ENCODE measurements at regions not wholly inside any gene's neighbourhood (a gene's known extent, or its start where the extent isn't known, plus 50 kb on each side); places are given as distances from the start of the nearest gene placed in this dataset.
A peak's percentile ranks its signal among the peaks of the same experiment; 100 is the strongest.

- Histone ChIP-seq H3K9ac (ENCODE audit: low read depth, low read length) (no peak overlapping the region), H3K4me1 (ENCODE audit: control insufficient read depth, insufficient read depth, low read length) (peaks cover 9% of the 10 kb centered on the region), H3K27ac (ENCODE audit: low read depth, low read length) (peak overlapping the region; percentile 15), H3K27me3 (ENCODE audit: control insufficient read depth, insufficient read depth, low read length) (no peaks in the 10 kb centered on the region), H3K9me3 (ENCODE audit: control insufficient read depth, insufficient read depth, low read length) (peaks cover 3% of the 10 kb centered on the region; the same call in 1 of the 2 replicates), H3K4me3 (ENCODE audit: low read depth, low read length) (no peak overlapping the region), H3K36me3 (ENCODE audit: control insufficient read depth, insufficient read depth, low read length) (no peaks in the 10 kb centered on the region)
Measured at GRCh38 chr20:51319522-51319921, 223.0 kb downstream of the NFATC2 start.

DNA sequence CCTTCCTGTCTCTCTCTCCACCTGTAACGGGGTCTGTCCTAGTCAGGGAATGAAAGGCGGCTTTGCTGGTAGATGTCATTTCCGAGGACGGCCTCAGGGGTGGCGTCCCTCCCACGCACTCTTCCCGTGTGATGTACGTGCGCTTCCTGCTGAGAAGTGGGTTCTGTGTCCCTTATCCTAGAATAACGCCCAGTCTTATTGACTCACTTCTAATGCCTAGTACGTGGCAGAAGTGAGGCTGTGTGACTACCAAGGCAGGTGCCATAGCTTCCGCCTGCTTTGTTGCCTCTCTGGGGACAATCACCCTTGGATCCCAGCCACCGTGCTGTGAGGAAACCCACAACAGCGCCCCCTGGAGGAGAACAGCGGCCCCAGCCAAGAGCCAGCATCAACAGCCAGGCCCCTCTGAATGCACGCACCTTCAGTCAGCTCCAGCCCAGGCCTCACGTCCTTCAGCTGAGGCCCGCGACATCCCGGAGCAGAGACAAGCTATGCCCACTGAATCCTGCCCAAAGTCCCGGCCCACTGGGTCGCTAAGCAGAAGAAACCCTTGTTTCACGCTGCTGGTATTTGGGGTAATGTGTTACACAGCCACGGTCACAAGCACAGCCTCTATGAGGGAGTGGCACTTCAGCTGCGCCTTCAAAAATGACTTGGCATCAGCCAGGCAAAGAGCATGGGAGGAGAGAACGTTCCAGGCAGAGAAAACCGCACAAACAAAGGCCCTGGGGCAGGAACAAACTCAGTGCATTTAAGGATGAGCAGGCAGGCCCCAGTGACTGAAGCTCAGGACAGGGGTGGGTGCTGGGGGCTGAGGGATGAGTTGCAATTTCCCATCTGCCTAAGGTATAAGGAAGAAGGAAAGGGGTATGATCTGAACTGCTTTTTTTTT, 224.2 kb downstream of the NFATC2 start:
- H3K36me3 ChIP-seq (ENCODE audit: control insufficient read depth, insufficient read depth, low read length), result no peaks in the 10 kb centered on the region
- peaks cover under 1% of the 10 kb centered on the region; the same call in 1 of the 2 replicates for H3K27me3 ChIP-seq (ENCODE audit: control insufficient read depth, insufficient read depth, low read length)
- peaks cover 3% of the 10 kb centered on the region; the same call in 1 of the 2 replicates for H3K9me3 ChIP-seq (ENCODE audit: control insufficient read depth, insufficient read depth, low read length)
- no peak overlapping the region; the same call in 1 of the 2 replicates for H3K9ac ChIP-seq (ENCODE audit: low read depth, low read length)
- H3K27ac ChIP-seq (ENCODE audit: low read depth, low read length), result no peak overlapping the region
- no peak overlapping the region for H3K4me3 ChIP-seq (ENCODE audit: low read depth, low read length)
- H3K4me1 ChIP-seq (ENCODE audit: control insufficient read depth, insufficient read depth, low read length), result peaks cover 11% of the 10 kb centered on the region

- H3K27ac ChIP-seq (ENCODE audit: low read depth, low read length), result no peak overlapping the region
- H3K27me3 ChIP-seq (ENCODE audit: control insufficient read depth, insufficient read depth, low read length), result peaks cover 3% of the 10 kb centered on the region; the same call in 1 of the 2 replicates
- H3K9me3 ChIP-seq (ENCODE audit: control insufficient read depth, insufficient read depth, low read length), result peaks cover 8% of the 10 kb centered on the region
- H3K4me1 ChIP-seq (ENCODE audit: control insufficient read depth, insufficient read depth, low read length), result peaks cover 30% of the 10 kb centered on the region
- H3K36me3 ChIP-seq (ENCODE audit: control insufficient read depth, insufficient read depth, low read length), result no peaks in the 10 kb centered on the region
- H3K9ac ChIP-seq (ENCODE audit: low read depth, low read length), result no peak overlapping the region
- H3K4me3 ChIP-seq (ENCODE audit: low read depth, low read length), result no peak overlapping the region
Measured at GRCh38 chr20:51315390-51315789, 227.1 kb downstream of the NFATC2 start.

GRCh38 chr20:51313358-51313827, 229.1 kb downstream of the NFATC2 start:
- Histone ChIP-seq H3K4me1 (ENCODE audit: control insufficient read depth, insufficient read depth, low read length) (peaks cover 35% of the 10 kb centered on the region), H3K9ac (ENCODE audit: low read depth, low read length) (no peak overlapping the region), H3K9me3 (ENCODE audit: control insufficient read depth, insufficient read depth, low read length) (peaks cover 15% of the 10 kb centered on the region), H3K4me3 (ENCODE audit: low read depth, low read length) (no peak overlapping the region), H3K36me3 (ENCODE audit: control insufficient read depth, insufficient read depth, low read length) (no peaks in the 10 kb centered on the region), H3K27ac (ENCODE audit: low read depth, low read length) (no peak overlapping the region), H3K27me3 (ENCODE audit: control insufficient read depth, insufficient read depth, low read length) (peaks cover 3% of the 10 kb centered on the region; the same call in 1 of the 2 replicates)

GRCh38 chr20:51312480-51312783, 230.1 kb downstream of the NFATC2 start:
- peaks cover 36% of the 10 kb centered on the region for H3K4me1 ChIP-seq (ENCODE audit: control insufficient read depth, insufficient read depth, low read length)
- H3K27me3 ChIP-seq (ENCODE audit: control insufficient read depth, insufficient read depth, low read length), result peaks cover 3% of the 10 kb centered on the region; the same call in 1 of the 2 replicates
- H3K27ac ChIP-seq (ENCODE audit: low read depth, low read length), result peak overlapping the region; percentile 93
- H3K4me3 ChIP-seq (ENCODE audit: low read depth, low read length), result peak overlapping the region; percentile 54
- H3K36me3 ChIP-seq (ENCODE audit: control insufficient read depth, insufficient read depth, low read length), result no peaks in the 10 kb centered on the region
- peak overlapping the region; percentile 34; the same call in 1 of the 2 replicates for H3K9ac ChIP-seq (ENCODE audit: low read depth, low read length)
- peaks cover 15% of the 10 kb centered on the region for H3K9me3 ChIP-seq (ENCODE audit: control insufficient read depth, insufficient read depth, low read length)

DNA sequence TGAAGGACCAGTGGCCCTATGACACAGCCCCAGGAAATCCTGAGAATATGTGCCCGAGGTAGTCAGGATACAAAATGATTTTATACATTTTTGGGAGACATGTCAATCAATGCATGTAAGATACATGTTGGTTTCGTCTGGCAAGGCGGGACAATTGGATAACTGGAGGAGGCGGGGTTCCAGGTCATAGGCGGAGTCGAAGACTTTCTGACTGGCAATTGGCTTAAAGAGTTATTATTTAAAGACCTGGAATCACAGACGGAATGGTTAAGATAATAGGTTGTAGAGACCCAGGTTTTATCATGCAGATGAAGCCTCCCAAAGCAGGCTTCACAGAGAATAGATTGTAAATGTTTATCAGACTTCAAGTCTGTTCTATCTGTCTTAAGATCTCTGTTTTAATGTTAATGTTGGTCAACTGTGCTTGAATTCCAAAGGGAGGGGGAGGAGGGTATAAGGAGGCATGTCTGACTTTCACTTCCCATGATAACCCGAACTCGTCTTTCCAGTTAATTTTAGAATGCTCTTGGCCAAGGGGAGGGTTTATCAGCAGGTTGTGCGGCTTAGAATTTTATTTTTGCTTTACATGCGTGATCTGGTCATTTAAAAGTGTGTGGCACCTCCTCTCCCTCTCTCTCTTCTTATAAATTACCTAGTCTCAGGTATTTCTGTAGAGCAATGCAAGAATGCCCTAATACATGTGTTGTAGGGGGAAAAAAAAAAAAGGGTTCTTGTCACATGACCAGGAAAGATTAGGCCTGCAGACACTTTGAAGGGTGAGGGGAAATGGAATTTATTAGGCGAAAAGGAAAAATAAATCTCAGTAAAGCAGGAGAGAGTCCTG, 230.7 kb downstream of the NFATC2 start:
- peak overlapping the region; percentile 34; the same call in 1 of the 2 replicates for H3K9ac ChIP-seq (ENCODE audit: low read depth, low read length)
- H3K27ac ChIP-seq (ENCODE audit: low read depth, low read length), result peak overlapping the region; percentile 93
- peaks cover 36% of the 10 kb centered on the region for H3K4me1 ChIP-seq (ENCODE audit: control insufficient read depth, insufficient read depth, low read length)
- H3K9me3 ChIP-seq (ENCODE audit: control insufficient read depth, insufficient read depth, low read length), result peaks cover 15% of the 10 kb centered on the region
- peaks cover 3% of the 10 kb centered on the region; the same call in 1 of the 2 replicates for H3K27me3 ChIP-seq (ENCODE audit: control insufficient read depth, insufficient read depth, low read length)
- H3K36me3 ChIP-seq (ENCODE audit: control insufficient read depth, insufficient read depth, low read length), result no peaks in the 10 kb centered on the region
- H3K4me3 ChIP-seq (ENCODE audit: low read depth, low read length), result peak overlapping the region; percentile 54

DNA sequence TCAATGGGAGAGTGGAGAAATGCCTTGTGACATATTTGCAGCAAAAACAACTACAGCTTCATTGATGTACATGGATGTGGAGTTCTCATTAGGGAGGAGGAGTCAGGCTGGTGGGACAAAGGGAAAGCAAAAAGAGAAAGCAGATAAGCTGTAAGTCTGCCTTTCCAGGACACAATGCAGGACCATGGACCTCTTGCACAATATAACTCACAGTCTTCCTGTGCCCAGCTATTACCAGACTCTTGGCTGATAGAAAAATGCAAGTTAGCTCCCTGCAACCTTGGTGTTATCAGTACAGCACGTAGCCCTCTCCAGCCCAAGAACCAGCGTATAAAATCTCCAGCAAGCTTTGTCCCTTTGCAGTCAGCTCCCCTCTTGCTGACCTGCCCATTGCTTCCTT, 232.3 kb downstream of the NFATC2 start:
- H3K27me3 ChIP-seq (ENCODE audit: control insufficient read depth, insufficient read depth, low read length), result peaks cover 3% of the 10 kb centered on the region; the same call in 1 of the 2 replicates
- H3K36me3 ChIP-seq (ENCODE audit: control insufficient read depth, insufficient read depth, low read length), result no peaks in the 10 kb centered on the region
- peaks cover 50% of the 10 kb centered on the region for H3K4me1 ChIP-seq (ENCODE audit: control insufficient read depth, insufficient read depth, low read length)

GRCh38 chr20:51309128-51309527, 233.4 kb downstream of the NFATC2 start:
- H3K36me3 ChIP-seq (ENCODE audit: control insufficient read depth, insufficient read depth, low read length), result no peaks in the 10 kb centered on the region
- no peak overlapping the region for H3K4me3 ChIP-seq (ENCODE audit: low read depth, low read length)
- H3K27me3 ChIP-seq (ENCODE audit: control insufficient read depth, insufficient read depth, low read length), result peaks cover 3% of the 10 kb centered on the region; the same call in 1 of the 2 replicates
- peaks cover 56% of the 10 kb centered on the region for H3K4me1 ChIP-seq (ENCODE audit: control insufficient read depth, insufficient read depth, low read length)
- H3K9ac ChIP-seq (ENCODE audit: low read depth, low read length), result no peak overlapping the region
- H3K27ac ChIP-seq (ENCODE audit: low read depth, low read length), result no peak overlapping the region
- H3K9me3 ChIP-seq (ENCODE audit: control insufficient read depth, insufficient read depth, low read length), result peaks cover 21% of the 10 kb centered on the region

More for the DNA sequence above, 232.3 kb downstream of the NFATC2 start:
- H3K9ac ChIP-seq (ENCODE audit: low read depth, low read length), result no peak overlapping the region
- H3K9me3 ChIP-seq (ENCODE audit: control insufficient read depth, insufficient read depth, low read length), result peaks cover 11% of the 10 kb centered on the region; the same call in 1 of the 2 replicates
- H3K4me3 ChIP-seq (ENCODE audit: low read depth, low read length), result no peak overlapping the region
- no peak overlapping the region for H3K27ac ChIP-seq (ENCODE audit: low read depth, low read length)

GRCh38 chr20:51306521-51307358, 235.8 kb downstream of the NFATC2 start:
- Histone ChIP-seq H3K9ac (ENCODE audit: low read depth, low read length) (peak overlapping the region; percentile 50), H3K4me3 (ENCODE audit: low read depth, low read length) (no peak overlapping the region), H3K27ac (ENCODE audit: low read depth, low read length) (peak overlapping the region; percentile 95), H3K4me1 (ENCODE audit: control insufficient read depth, insufficient read depth, low read length) (peaks cover 41% of the 10 kb centered on the region), H3K36me3 (ENCODE audit: control insufficient read depth, insufficient read depth, low read length) (no peaks in the 10 kb centered on the region), H3K9me3 (ENCODE audit: control insufficient read depth, insufficient read depth, low read length) (peaks cover 41% of the 10 kb centered on the region), H3K27me3 (ENCODE audit: control insufficient read depth, insufficient read depth, low read length) (no peaks in the 10 kb centered on the region)

DNA sequence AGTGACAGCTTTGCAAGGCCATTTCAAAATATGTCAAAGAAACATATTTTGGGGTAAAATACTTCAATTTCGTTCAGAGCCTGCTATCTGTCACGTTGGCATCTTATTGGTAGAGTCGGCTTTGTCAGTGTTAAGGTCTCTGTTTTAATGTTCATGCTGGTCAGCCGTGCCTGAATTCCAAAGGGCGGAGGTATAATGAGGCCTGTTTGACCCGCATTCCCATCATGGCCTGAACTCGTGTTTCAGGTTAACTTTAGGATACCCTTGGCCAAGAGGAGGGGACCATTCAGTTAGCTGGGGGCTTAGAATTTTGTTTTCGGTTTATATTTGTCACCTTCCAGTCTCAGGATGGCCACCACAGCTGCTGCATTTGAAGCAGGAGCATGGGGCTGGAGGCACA, 236.4 kb downstream of the NFATC2 start:
- peak overlapping the region; percentile 50 for H3K9ac ChIP-seq (ENCODE audit: low read depth, low read length)

More for the DNA sequence above, 236.4 kb downstream of the NFATC2 start:
- no peaks in the 10 kb centered on the region for H3K27me3 ChIP-seq (ENCODE audit: control insufficient read depth, insufficient read depth, low read length)
- peaks cover 43% of the 10 kb centered on the region for H3K9me3 ChIP-seq (ENCODE audit: control insufficient read depth, insufficient read depth, low read length)
- H3K36me3 ChIP-seq (ENCODE audit: control insufficient read depth, insufficient read depth, low read length), result no peaks in the 10 kb centered on the region
- H3K4me1 ChIP-seq (ENCODE audit: control insufficient read depth, insufficient read depth, low read length), result peaks cover 35% of the 10 kb centered on the region
- H3K27ac ChIP-seq (ENCODE audit: low read depth, low read length), result peak overlapping the region; percentile 95
- H3K4me3 ChIP-seq (ENCODE audit: low read depth, low read length), result 0 out of 2 replicates have a peak overlapping the region, but pooled peaks have one; percentile 25
